Breast epithelium (tissue), 3 donors: ENCODE measurements at regions not wholly inside any gene's neighbourhood (a gene's known extent, or its start where the extent isn't known, plus 50 kb on each side); places are given as distances from the start of the nearest gene placed in this dataset.

Experiments
- POLR2AphosphoS5 ChIP-seq, 3 donors: sonication (generic); formaldehyde crosslinking; IDR thresholded peaks; one replicate each; pipeline ENCODE4 v1.6.1; 2017; ENCODE audit warnings: antibody characterized with exemption in 3 of 3
- TF ChIP-seq, protein P1 (sequence below), 3 donors: fragments of 450-650 bp; IDR thresholded peaks; one replicate each; pipeline ENCODE4 v1.5.1; 2016 to 2017; ENCODE audit warnings: antibody characterized with exemption in 3 of 3, mild to moderate bottlenecking in 3 of 3, moderate library complexity in 3 of 3

DNA sequence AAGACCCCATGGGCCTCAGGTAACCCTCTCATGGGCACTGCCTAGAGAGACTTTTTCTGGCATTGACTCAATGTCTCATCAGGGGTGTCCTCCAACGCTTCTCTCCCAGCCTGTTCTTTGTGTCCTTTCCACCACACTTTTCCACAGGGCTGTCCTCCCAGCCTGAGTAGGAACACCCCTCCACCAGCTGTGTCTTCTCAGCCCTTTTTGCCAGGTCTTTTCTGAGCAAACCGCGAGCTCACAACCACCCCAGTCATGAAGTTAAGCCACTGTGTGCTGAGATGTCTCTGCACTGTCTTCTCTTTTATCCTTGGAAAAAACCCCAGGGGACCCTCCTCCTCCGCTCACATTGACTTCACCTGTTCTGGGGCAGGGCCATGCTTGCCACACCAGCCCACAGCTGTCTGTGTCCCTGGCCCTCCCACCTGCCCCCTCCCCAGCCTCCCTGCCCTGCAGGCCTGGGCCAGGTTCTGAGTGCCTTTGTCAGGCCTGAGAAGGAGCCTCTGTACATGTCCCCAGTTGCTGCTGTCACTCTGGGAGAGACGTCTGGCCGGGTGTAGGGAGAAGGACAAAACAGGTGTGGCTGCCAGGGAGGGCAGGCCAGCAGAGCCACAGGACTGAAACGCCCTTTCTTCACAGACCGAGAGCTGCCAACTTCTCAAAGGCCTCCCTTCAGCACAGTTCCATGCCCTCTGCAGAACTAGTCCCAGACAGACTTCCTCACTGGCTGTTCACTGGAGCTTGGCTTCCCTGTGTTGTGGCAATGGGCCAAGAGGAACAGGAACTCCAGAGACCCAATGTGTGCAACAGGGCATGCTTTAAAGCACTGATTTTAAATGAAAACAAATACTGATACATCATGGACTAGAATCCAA lies 50.5 kb upstream of the PNMA1 start:
- TF ChIP-seq, protein P1, sequence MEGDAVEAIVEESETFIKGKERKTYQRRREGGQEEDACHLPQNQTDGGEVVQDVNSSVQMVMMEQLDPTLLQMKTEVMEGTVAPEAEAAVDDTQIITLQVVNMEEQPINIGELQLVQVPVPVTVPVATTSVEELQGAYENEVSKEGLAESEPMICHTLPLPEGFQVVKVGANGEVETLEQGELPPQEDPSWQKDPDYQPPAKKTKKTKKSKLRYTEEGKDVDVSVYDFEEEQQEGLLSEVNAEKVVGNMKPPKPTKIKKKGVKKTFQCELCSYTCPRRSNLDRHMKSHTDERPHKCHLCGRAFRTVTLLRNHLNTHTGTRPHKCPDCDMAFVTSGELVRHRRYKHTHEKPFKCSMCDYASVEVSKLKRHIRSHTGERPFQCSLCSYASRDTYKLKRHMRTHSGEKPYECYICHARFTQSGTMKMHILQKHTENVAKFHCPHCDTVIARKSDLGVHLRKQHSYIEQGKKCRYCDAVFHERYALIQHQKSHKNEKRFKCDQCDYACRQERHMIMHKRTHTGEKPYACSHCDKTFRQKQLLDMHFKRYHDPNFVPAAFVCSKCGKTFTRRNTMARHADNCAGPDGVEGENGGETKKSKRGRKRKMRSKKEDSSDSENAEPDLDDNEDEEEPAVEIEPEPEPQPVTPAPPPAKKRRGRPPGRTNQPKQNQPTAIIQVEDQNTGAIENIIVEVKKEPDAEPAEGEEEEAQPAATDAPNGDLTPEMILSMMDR (IDR thresholded peaks at IDR 0.05): no peak
- peak in 1 of 3 donors; percentile 29 for TF ChIP-seq POLR2AphosphoS5 (IDR thresholded peaks at IDR 0.05)
